KMS-11 (cell line): ENCODE measurements at regions not wholly inside any gene's neighbourhood (a gene's known extent, or its start where the extent isn't known, plus 50 kb on each side); places are given as distances from the start of the nearest gene placed in this dataset.

Source experiments
- H2AFZ ChIP-seq: fragments of 200-600 bp; sonication (generic); 2 replicates; pipeline ENCODE4 v1.6.1; 2016; ENCODE audit warnings: antibody characterized with exemption, mixed run types, low read depth
- H3K27ac ChIP-seq: fragments of 200-600 bp; sonication (generic); 2 replicates; pipeline ENCODE4 v1.6.1; 2016; ENCODE audit warnings: mild to moderate bottlenecking, mixed run types
- H3K27me3 ChIP-seq: fragments of 200-600 bp; sonication (generic); 2 replicates; pipeline ENCODE4 v1.6.1; 2017; ENCODE audit warnings: mild to moderate bottlenecking, low read depth, mixed run types, moderate library complexity; ENCODE audit not compliant: insufficient read depth
- H3K36me3 ChIP-seq: fragments of 200-600 bp; sonication (generic); 2 replicates; pipeline ENCODE4 v1.6.1; 2017; ENCODE audit warnings: mild to moderate bottlenecking, mixed run types; ENCODE audit not compliant: insufficient read depth
- H3K4me1 ChIP-seq: fragments of 200-600 bp; sonication (generic); 2 replicates; pipeline ENCODE4 v1.6.1; 2016; ENCODE audit warnings: mild to moderate bottlenecking, low read depth, mixed run types; ENCODE audit not compliant: poor library complexity, severe bottlenecking
- H3K4me2 ChIP-seq: fragments of 200-600 bp; sonication (generic); 2 replicates; pipeline ENCODE4 v1.7.0; 2016; ENCODE audit warnings: mild to moderate bottlenecking, mixed run types
- H3K4me3 ChIP-seq: fragments of 200-600 bp; sonication (generic); IDR thresholded peaks from 2 replicates; pipeline ENCODE4 v1.6.1; 2017; ENCODE audit warnings: low read depth, low read length, mixed read lengths; ENCODE audit not compliant: insufficient read depth
- H3K79me2 ChIP-seq: fragments of 200-600 bp; sonication (generic); 2 replicates; pipeline ENCODE4 v1.6.1; 2016; ENCODE audit warnings: low read depth, mixed run types; ENCODE audit not compliant: insufficient read depth
- H3K9ac ChIP-seq: fragments of 200-600 bp; sonication (generic); 2 replicates; pipeline ENCODE4 v1.6.1; 2016; ENCODE audit warnings: mild to moderate bottlenecking, mixed run types
- H4K20me1 ChIP-seq: fragments of 200-600 bp; sonication (generic); 2 replicates; pipeline ENCODE4 v1.6.1; 2016; ENCODE audit warnings: mild to moderate bottlenecking, mixed run types; ENCODE audit not compliant: insufficient read depth
- CTCF ChIP-seq: fragments of 200-600 bp; sonication (generic); conservative IDR thresholded peaks from 2 replicates; pipeline ENCODE4 v1.6.1; 2017; ENCODE audit warnings: low read depth, mild to moderate bottlenecking, antibody characterized with exemption, low read length, moderate library complexity, mixed read lengths

DNA sequence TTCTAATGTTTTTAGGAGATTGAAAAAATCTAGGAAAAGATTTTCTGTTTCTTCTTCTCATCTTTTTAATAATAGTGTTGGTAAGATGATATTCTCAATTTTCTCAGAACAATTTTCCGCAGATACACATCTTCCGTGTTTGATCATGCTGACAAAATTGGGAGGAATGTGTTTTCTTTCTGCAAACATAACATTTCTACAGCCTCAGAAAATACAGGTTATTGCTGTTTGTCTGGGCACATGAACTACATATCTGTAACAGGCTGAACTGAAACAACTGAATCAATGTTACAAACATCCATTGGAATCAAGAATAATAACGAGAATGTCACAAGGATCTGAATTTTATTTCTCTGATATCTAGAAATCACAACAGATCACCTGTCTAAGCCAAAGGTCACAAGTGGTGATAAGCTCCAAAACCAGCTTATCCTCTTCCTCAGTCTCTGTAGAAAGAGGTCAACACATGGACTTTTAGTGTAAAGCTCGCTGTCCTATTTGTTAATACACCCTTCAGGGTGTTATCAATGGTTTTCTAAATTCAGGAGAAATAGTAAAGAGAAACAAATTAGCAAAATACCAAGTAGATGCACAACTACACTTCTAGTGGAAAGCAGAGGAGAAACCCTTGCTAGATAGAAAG lies 197.3 kb upstream of the MARCKS start:
- H3K27me3 ChIP-seq, result no peaks in the 10 kb centered on the region
- H3K4me3 ChIP-seq, result no peak overlapping the region
- no peaks in the 10 kb centered on the region for H3K4me1 ChIP-seq
- no peak overlapping the region for H3K4me2 ChIP-seq
- no peaks in the 10 kb centered on the region for H3K79me2 ChIP-seq
- H3K36me3 ChIP-seq, result no peaks in the 10 kb centered on the region
- H4K20me1 ChIP-seq, result no peaks in the 10 kb centered on the region
- no peak overlapping the region for H2AFZ ChIP-seq
- H3K27ac ChIP-seq, result no peak overlapping the region
- no peak overlapping the region for H3K9ac ChIP-seq
- TF ChIP-seq CTCF, result no peak

DNA sequence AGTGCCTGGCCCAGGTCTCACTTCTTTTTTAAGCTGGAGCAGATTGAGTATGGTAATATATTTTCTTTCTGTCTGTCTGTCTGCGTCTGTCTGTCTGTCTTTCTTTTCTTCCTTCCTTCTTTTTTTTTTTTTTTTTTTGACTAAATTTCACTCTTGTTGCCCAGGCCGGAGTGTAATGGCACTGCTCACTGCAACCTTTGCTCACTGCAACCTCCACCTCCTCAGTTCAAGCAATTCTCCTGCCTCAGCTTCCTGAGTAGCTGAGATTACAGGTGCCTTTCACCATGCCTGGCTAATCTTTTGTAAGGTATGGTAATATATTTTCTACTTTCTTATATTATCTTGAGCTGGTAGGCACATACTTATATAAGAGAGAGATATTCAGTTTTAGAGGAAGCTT lies 196.3 kb upstream of the MARCKS start:
- no peak overlapping the region for H2AFZ ChIP-seq
- no peaks in the 10 kb centered on the region for H4K20me1 ChIP-seq
- H3K27me3 ChIP-seq, result no peaks in the 10 kb centered on the region
- H3K4me3 ChIP-seq, result no peak overlapping the region
- no peaks in the 10 kb centered on the region for H3K4me1 ChIP-seq
- H3K36me3 ChIP-seq, result no peaks in the 10 kb centered on the region
- TF ChIP-seq CTCF, result no peak
- no peak overlapping the region for H3K9ac ChIP-seq
- no peak overlapping the region for H3K27ac ChIP-seq
- no peaks in the 10 kb centered on the region for H3K79me2 ChIP-seq
- no peak overlapping the region for H3K4me2 ChIP-seq

DNA sequence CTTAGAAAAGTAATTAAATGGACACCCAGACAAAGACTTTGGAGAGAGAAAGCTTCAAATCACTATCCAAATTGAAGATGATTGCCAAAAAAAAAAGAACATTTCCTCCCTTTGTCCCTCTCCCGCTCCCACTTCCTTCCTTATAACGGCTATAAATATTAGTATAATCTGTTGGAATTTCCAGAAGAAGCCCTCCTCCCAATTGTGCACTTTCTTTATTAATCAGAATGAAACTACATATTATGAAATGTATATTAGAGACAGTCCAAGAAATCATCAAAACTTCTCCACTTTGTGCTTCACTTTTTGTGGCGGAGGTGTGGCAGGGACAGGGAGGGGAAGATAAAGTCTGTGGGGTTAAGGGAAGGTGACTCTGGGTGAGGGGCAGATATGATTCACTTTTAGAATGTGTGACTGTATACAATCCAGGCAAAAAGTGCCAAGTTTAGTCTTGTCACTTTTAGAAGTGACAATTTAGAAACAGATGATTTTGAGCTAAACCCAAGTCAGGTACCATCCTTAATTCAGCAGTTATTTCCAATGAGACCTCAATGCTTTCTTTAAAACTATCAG lies 195.0 kb upstream of the MARCKS start:
- Histone ChIP-seq H3K27ac (no peak overlapping the region), H3K36me3 (no peaks in the 10 kb centered on the region), H3K9ac (no peak overlapping the region), H3K4me3 (no peak overlapping the region), H3K4me1 (no peaks in the 10 kb centered on the region), H3K4me2 (no peak overlapping the region), H4K20me1 (no peaks in the 10 kb centered on the region), H3K79me2 (no peaks in the 10 kb centered on the region), H3K27me3 (no peaks in the 10 kb centered on the region), H2AFZ (no peak overlapping the region)
- TF ChIP-seq CTCF, result no peak

DNA sequence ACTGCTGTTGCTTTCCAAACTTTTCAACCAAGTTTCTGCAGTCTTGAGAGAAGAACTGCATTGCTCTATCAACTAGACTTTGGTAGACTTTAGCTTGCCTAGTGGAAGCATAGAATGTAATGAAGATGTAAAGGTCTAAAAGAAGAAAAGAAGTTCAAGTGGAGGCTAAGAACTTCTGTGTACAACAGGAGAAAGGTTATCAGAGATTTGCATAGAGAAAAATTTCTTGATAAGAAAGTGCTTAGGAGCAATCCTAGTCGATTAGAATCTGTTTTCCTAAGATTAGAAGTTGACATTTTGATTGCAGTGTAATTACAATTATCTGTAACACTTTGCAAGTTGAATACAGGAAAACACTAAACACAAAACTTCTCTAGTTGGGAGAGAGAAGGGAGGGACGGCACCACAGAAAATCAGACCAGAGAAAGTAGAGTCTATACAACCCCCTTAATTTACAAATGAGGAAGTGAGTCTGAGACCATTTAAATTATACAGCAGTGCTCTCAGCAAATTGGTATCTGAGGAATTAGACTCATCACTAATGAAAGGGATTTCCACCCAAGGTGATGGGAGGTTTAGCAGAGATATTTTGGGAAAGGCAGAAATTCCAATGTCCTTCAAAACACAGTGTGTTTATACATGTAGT lies 194.3 kb upstream of the MARCKS start:
- Histone ChIP-seq H2AFZ (no peak overlapping the region), H3K27ac (no peak overlapping the region), H3K4me3 (no peak overlapping the region), H3K4me1 (no peaks in the 10 kb centered on the region), H3K27me3 (no peaks in the 10 kb centered on the region), H3K36me3 (no peaks in the 10 kb centered on the region), H3K79me2 (no peaks in the 10 kb centered on the region), H3K4me2 (no peak overlapping the region), H3K9ac (no peak overlapping the region), H4K20me1 (no peaks in the 10 kb centered on the region)
- TF ChIP-seq CTCF, result no peak
